ENCODE measurements at regions not wholly inside any gene's neighbourhood (a gene's known extent, or its start where the extent isn't known, plus 50 kb on each side); places are given as distances from the start of the nearest gene placed in this dataset.

GRCh38 chr21:16421965-16422364 lies 692.2 kb downstream of the USP25 start:
- peak overlapping the region; percentile 74 to 79 for H3K27ac ChIP-seq
- intact Hi-C loops (cut with DNase I) = no loop called here
- no peaks in the 10 kb centered on the region for H3K4me1 ChIP-seq (replicated peaks)
- TF ChIP-seq, protein P1, sequence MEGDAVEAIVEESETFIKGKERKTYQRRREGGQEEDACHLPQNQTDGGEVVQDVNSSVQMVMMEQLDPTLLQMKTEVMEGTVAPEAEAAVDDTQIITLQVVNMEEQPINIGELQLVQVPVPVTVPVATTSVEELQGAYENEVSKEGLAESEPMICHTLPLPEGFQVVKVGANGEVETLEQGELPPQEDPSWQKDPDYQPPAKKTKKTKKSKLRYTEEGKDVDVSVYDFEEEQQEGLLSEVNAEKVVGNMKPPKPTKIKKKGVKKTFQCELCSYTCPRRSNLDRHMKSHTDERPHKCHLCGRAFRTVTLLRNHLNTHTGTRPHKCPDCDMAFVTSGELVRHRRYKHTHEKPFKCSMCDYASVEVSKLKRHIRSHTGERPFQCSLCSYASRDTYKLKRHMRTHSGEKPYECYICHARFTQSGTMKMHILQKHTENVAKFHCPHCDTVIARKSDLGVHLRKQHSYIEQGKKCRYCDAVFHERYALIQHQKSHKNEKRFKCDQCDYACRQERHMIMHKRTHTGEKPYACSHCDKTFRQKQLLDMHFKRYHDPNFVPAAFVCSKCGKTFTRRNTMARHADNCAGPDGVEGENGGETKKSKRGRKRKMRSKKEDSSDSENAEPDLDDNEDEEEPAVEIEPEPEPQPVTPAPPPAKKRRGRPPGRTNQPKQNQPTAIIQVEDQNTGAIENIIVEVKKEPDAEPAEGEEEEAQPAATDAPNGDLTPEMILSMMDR (IDR thresholded peaks at IDR 0.05) = no peak
- TF ChIP-seq POLR2AphosphoS5 (IDR thresholded peaks at IDR 0.05) = no peak
- TF ChIP-seq POLR2A (IDR thresholded peaks at IDR 0.05) = no peak
- H3K27me3 ChIP-seq (replicated peaks; ENCODE audit: insufficient read depth) = no peaks in the 10 kb centered on the region
- peak overlapping the region; percentile 35 to 37 for H3K4me3 ChIP-seq
- DNase-seq (ENCODE audit: low spot score) = no peak
- 51% methylated on average over 3 of the region's 3 CpGs for WGBS
- H3K9me3 ChIP-seq = no peaks in the 10 kb centered on the region
- no peaks in the 10 kb centered on the region for H3K36me3 ChIP-seq

DNA sequence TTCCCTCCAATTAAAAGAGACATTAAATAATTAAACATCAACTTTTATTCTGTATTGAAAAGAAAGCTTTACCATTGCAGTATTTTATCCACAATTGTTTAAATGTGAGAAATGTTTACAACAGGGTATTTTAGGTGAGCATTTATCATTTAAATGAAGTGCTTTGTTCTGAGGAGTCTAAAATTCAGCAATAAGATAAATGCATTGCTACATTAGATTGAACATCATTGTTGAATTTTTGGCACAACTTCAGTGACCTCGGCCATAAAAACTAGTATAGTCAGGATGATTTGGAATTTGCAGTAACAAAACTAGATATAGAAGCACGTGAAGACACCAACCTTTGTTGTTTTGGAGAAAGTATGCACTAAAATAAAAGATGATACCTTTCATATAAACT lies 692.9 kb downstream of the USP25 start:
- Histone ChIP-seq H3K4me3 (peak overlapping the region; percentile 35 to 37), H3K27me3 (replicated peaks; ENCODE audit: insufficient read depth) (no peaks in the 10 kb centered on the region), H3K9me3 (no peaks in the 10 kb centered on the region), H3K4me1 (replicated peaks) (no peaks in the 10 kb centered on the region), H3K27ac (peak overlapping the region; percentile 74 to 79), H3K36me3 (no peaks in the 10 kb centered on the region)
- intact Hi-C loops (cut with DNase I) = no loop called here
- DNase-seq (ENCODE audit: low spot score) = no peak
- WGBS = 11% methylated on average over 2 of the region's 2 CpGs
- TF ChIP-seq POLR2AphosphoS5 (IDR thresholded peaks at IDR 0.05) = peak; percentile 27
- TF ChIP-seq POLR2A (IDR thresholded peaks at IDR 0.05) = no peak

- WGBS = 9% methylated on average over 4 of the region's 4 CpGs
- TF ChIP-seq, protein P1 (IDR thresholded peaks at IDR 0.05) = no peak
- no peak for TF ChIP-seq POLR2A (IDR thresholded peaks at IDR 0.05)
- no peak for TF ChIP-seq POLR2AphosphoS5 (IDR thresholded peaks at IDR 0.05)
- intact Hi-C loops (cut with DNase I) = no loop called here
- H3K9me3 ChIP-seq = no peaks in the 10 kb centered on the region
- H3K27me3 ChIP-seq (replicated peaks; ENCODE audit: insufficient read depth) = no peaks in the 10 kb centered on the region
- peak overlapping the region; percentile 35 to 37 for H3K4me3 ChIP-seq
- no peaks in the 10 kb centered on the region for H3K4me1 ChIP-seq (replicated peaks)
- H3K27ac ChIP-seq = peak overlapping the region; percentile 74 to 79
- DNase-seq (ENCODE audit: low spot score) = no peak
- no peaks in the 10 kb centered on the region for H3K36me3 ChIP-seq
These were observed 694.1 kb downstream of the USP25 start for GRCh38 chr21:16423921-16424320.

GRCh38 chr21:16424331-16424751 lies 694.6 kb downstream of the USP25 start:
- Histone ChIP-seq H3K9me3 (no peaks in the 10 kb centered on the region), H3K36me3 (no peaks in the 10 kb centered on the region), H3K4me1 (replicated peaks) (no peaks in the 10 kb centered on the region), H3K4me3 (peak overlapping the region; percentile 35 to 37), H3K27ac (peak overlapping the region; percentile 74 to 79), H3K27me3 (replicated peaks; ENCODE audit: insufficient read depth) (no peaks in the 10 kb centered on the region)
- TF ChIP-seq, protein P1 (IDR thresholded peaks at IDR 0.05) = no peak
- no peak for TF ChIP-seq POLR2AphosphoS5 (IDR thresholded peaks at IDR 0.05)
- TF ChIP-seq POLR2A (IDR thresholded peaks at IDR 0.05) = no peak
- intact Hi-C loops (cut with DNase I) = no loop called here
- no peak for DNase-seq (ENCODE audit: low spot score)
- 7% methylated on average over 5 of the region's 5 CpGs for WGBS

- no peak for TF ChIP-seq POLR2AphosphoS5 (IDR thresholded peaks at IDR 0.05)
- TF ChIP-seq, protein P1 (IDR thresholded peaks at IDR 0.05) = no peak
- TF ChIP-seq POLR2A (IDR thresholded peaks at IDR 0.05) = no peak
- Histone ChIP-seq H3K4me1 (replicated peaks) (no peaks in the 10 kb centered on the region), H3K27ac (peak overlapping the region; percentile 74 to 79), H3K4me3 (no peak overlapping the region), H3K36me3 (no peaks in the 10 kb centered on the region), H3K27me3 (replicated peaks; ENCODE audit: insufficient read depth) (no peaks in the 10 kb centered on the region), H3K9me3 (no peaks in the 10 kb centered on the region)
- intact Hi-C loops (cut with DNase I) = no loop called here
- no peak for DNase-seq (ENCODE audit: low spot score)
These were observed 695.6 kb downstream of the USP25 start for GRCh38 chr21:16425376-16425775.

Measured in prostate gland (tissue), 2 donors.